ENCODE measurements at regions not wholly inside any gene's neighbourhood (a gene's known extent, or its start where the extent isn't known, plus 50 kb on each side); places are given as distances from the start of the nearest gene placed in this dataset.

- Histone ChIP-seq H3K27ac (ENCODE audit: low read depth, low read length, poor library complexity, severe bottlenecking) (no peak overlapping the region), H3K4me3 (ENCODE audit: low read depth, low read length, poor library complexity, severe bottlenecking) (no peak overlapping the region), H3K36me3 (ENCODE audit: insufficient read depth, low read length, poor library complexity, severe bottlenecking) (no peaks in the 10 kb centered on the region), H3K4me1 (ENCODE audit: insufficient read depth, low read length, poor library complexity, severe bottlenecking) (no peaks in the 10 kb centered on the region), H3K9me3 (ENCODE audit: low read depth, low read length, poor library complexity, severe bottlenecking) (no peaks in the 10 kb centered on the region), H3K27me3 (replicated peaks; ENCODE audit: insufficient read depth, low read depth, low read length, poor library complexity) (no peaks in the 10 kb centered on the region)
- ChIA-PET POLR2A (ENCODE audit: low non-redundant PET) (no interaction called here), CTCF (no interaction called here)
- no peak for DNase-seq (ENCODE audit: low spot score)
- TF ChIP-seq, protein P1, sequence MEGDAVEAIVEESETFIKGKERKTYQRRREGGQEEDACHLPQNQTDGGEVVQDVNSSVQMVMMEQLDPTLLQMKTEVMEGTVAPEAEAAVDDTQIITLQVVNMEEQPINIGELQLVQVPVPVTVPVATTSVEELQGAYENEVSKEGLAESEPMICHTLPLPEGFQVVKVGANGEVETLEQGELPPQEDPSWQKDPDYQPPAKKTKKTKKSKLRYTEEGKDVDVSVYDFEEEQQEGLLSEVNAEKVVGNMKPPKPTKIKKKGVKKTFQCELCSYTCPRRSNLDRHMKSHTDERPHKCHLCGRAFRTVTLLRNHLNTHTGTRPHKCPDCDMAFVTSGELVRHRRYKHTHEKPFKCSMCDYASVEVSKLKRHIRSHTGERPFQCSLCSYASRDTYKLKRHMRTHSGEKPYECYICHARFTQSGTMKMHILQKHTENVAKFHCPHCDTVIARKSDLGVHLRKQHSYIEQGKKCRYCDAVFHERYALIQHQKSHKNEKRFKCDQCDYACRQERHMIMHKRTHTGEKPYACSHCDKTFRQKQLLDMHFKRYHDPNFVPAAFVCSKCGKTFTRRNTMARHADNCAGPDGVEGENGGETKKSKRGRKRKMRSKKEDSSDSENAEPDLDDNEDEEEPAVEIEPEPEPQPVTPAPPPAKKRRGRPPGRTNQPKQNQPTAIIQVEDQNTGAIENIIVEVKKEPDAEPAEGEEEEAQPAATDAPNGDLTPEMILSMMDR (conservative IDR thresholded peaks at IDR 0.05; ENCODE audit: low read depth, low read length) = no peak
- TF ChIP-seq EZH2 (IDR thresholded peaks at IDR 0.05; ENCODE audit: borderline replicate concordance, low read depth, low read length, poor library complexity, severe bottlenecking) = no peak
- intact Hi-C loops (cut with micrococcal nuclease; ENCODE audit: unreplicated experiment) = loop anchor here (10.0 kb wide), 1 partner anchor 172 kb away; the partner anchor contains the start of gene INHBB
- no TSS peak for BruUV-seq (replicated peaks)
Measured at GRCh38 chr2:120516679-120517314, 170.9 kb downstream of the INHBB start.

DNA sequence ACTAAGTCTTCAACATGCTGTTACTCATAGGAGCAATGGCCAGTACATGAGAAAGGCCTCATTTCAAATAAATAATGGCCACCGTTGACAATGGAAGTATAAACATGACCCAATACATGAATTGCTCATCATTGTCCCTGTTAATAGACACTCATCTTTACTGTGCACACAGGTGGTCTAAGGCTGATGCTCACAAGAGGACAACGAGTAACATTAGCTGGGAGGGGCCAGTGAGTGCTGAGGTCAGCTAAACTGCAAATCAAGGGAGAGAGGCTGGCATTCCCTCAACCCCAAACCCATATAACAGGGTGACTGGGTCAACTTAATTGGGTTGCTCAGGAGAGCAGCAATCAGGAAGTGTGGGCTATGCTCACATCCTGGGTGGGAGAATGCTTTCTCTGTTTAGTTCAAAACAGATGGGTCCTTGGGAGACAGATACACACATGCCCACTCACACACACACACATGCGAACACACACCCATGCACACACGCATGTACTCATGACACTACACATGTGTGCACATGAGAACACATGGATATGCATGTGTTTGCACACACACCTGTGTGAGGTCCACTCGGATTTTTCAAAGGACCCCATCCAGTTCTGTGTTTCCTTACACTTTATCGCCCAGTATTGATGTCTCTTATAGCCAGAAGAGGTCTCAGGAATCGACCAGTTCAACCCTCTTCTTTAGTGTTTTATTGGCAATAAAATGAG, 172.0 kb downstream of the INHBB start:
- intact Hi-C loops (cut with micrococcal nuclease; ENCODE audit: unreplicated experiment) = loop anchor here (10.0 kb wide), 1 partner anchor 173 kb away; the partner anchor contains the start of gene INHBB
- ChIA-PET CTCF (no interaction called here), POLR2A (ENCODE audit: low non-redundant PET) (no interaction called here)
- BruUV-seq (replicated peaks) = no TSS peak
- TF ChIP-seq, protein P1 (conservative IDR thresholded peaks at IDR 0.05; ENCODE audit: low read depth, low read length) = no peak
- TF ChIP-seq EZH2 (IDR thresholded peaks at IDR 0.05; ENCODE audit: borderline replicate concordance, low read depth, low read length, poor library complexity, severe bottlenecking) = no peak
- no peak overlapping the region for H3K27ac ChIP-seq (ENCODE audit: low read depth, low read length, poor library complexity, severe bottlenecking)
- no peaks in the 10 kb centered on the region for H3K9me3 ChIP-seq (ENCODE audit: low read depth, low read length, poor library complexity, severe bottlenecking)
- no peak overlapping the region for H3K4me3 ChIP-seq (ENCODE audit: low read depth, low read length, poor library complexity, severe bottlenecking)
- no peaks in the 10 kb centered on the region for H3K36me3 ChIP-seq (ENCODE audit: insufficient read depth, low read length, poor library complexity, severe bottlenecking)
- H3K4me1 ChIP-seq (ENCODE audit: insufficient read depth, low read length, poor library complexity, severe bottlenecking) = no peaks in the 10 kb centered on the region
- DNase-seq (ENCODE audit: low spot score) = no peak
- no peaks in the 10 kb centered on the region for H3K27me3 ChIP-seq (replicated peaks; ENCODE audit: insufficient read depth, low read depth, low read length, poor library complexity)

- CTCF ChIA-PET = no interaction called here
- H3K4me3 ChIP-seq (ENCODE audit: low read depth, low read length, poor library complexity, severe bottlenecking) = no peak overlapping the region
- no peaks in the 10 kb centered on the region for H3K27me3 ChIP-seq (replicated peaks; ENCODE audit: insufficient read depth, low read depth, low read length, poor library complexity)
- no peaks in the 10 kb centered on the region for H3K36me3 ChIP-seq (ENCODE audit: insufficient read depth, low read length, poor library complexity, severe bottlenecking)
- TF ChIP-seq, protein P1 (conservative IDR thresholded peaks at IDR 0.05; ENCODE audit: low read depth, low read length) = no peak
- TF ChIP-seq EZH2 (IDR thresholded peaks at IDR 0.05; ENCODE audit: borderline replicate concordance, low read depth, low read length, poor library complexity, severe bottlenecking) = no peak
- no peaks in the 10 kb centered on the region for H3K9me3 ChIP-seq (ENCODE audit: low read depth, low read length, poor library complexity, severe bottlenecking)
- H3K4me1 ChIP-seq (ENCODE audit: insufficient read depth, low read length, poor library complexity, severe bottlenecking) = no peaks in the 10 kb centered on the region
- H3K27ac ChIP-seq (ENCODE audit: low read depth, low read length, poor library complexity, severe bottlenecking) = no peak overlapping the region
- POLR2A ChIA-PET (ENCODE audit: low non-redundant PET) = no interaction called here
- intact Hi-C loops (cut with micrococcal nuclease; ENCODE audit: unreplicated experiment) = loop anchor here (10.0 kb wide), 1 partner anchor 174 kb away; the partner anchor contains the start of gene INHBB
- BruUV-seq (replicated peaks) = no TSS peak
- no peak for DNase-seq (ENCODE audit: low spot score)
Measured at GRCh38 chr2:120518819-120519218, 172.9 kb downstream of the INHBB start.
